Gastrocnemius medialis (tissue), 4 donors: ENCODE measurements at regions not wholly inside any gene's neighbourhood (a gene's known extent, or its start where the extent isn't known, plus 50 kb on each side); places are given as distances from the start of the nearest gene placed in this dataset.

Experiments used
- ATAC-seq, 2 donors: fragments of 150-250 bp; one replicate each; pipeline ENCODE4 v1.9.1; 2016
- DNase-seq, 2 donors: peaks; one replicate each; pipeline ENCODE4 v3.0.0-alpha.2; 2019
- H3K27ac ChIP-seq, 4 donors: fragments of 200-600 bp; sonication (generic); 1 replicate in 1 of 4; 2 replicates in 3 of 4; pipeline ENCODE4 v1.5.1; 2016 to 2018; ENCODE audit warnings: mild to moderate bottlenecking in 2 of 4, moderate library complexity in 1 of 4
- H3K27me3 ChIP-seq, 3 donors: fragments of 200-600 bp; sonication (generic) in 2 of 3; 1 replicate in 1 of 3; 2 replicates in 2 of 3; pipeline versions ENCODE4 v1.5.1 to v1.6.0; 2016 to 2019; ENCODE audit warnings: mild to moderate bottlenecking in 1 of 3, moderate library complexity in 1 of 3
- H3K36me3 ChIP-seq, 2 donors: fragments of 200-600 bp; sonication (generic) in 1 of 2; one replicate each; pipeline ENCODE4 v1.5.1; 2017 to 2018
- H3K4me1 ChIP-seq, 2 donors: fragments of 200-600 bp; sonication (generic) in 1 of 2; one replicate each; pipeline ENCODE4 v1.5.1; 2016 to 2017; ENCODE audit warnings: mild to moderate bottlenecking in 2 of 2
- H3K4me3 ChIP-seq, 4 donors: fragments of 200-600 bp; sonication (generic) in 3 of 4; 1 replicate in 1 of 4; 2 replicates in 3 of 4; pipeline ENCODE4 v1.5.1; 2016 to 2019; ENCODE audit warnings: mild to moderate bottlenecking in 2 of 4
- H3K9me3 ChIP-seq, 3 donors: fragments of 200-600 bp; sonication (generic) in 2 of 3; 1 replicate in 1 of 3; 2 replicates in 2 of 3; pipeline ENCODE4 v1.5.1; 2016 to 2019
- CTCF ChIP-seq, 5 experiments: fragments of 450-650 bp in 3 of 5; fragments of 200-600 bp in 2 of 5; sonication (generic) in 2 of 5; IDR thresholded peaks in 4 of 5; conservative IDR thresholded peaks in 1 of 5; 1 replicate in 4 of 5; 2 replicates in 1 of 5; pipeline ENCODE4 v1.5.1; 2016 to 2019; ENCODE audit warnings: antibody characterized with exemption in 5 of 5, mild to moderate bottlenecking in 3 of 5, moderate library complexity in 3 of 5
- POLR2A ChIP-seq, 2 donors: fragments of 450-650 bp; IDR thresholded peaks; one replicate each; pipeline ENCODE4 v1.6.1; 2017; ENCODE audit warnings: antibody characterized with exemption in 2 of 2, mild to moderate bottlenecking in 2 of 2, moderate library complexity in 2 of 2
- in situ Hi-C, 4 donors: fragments of 200-750 bp; cut with MboI; loops; one replicate each; pipeline versions ENCODE4 v1.15.0 to v1.8.0; 2017; ENCODE audit warnings: low sequenced_read_pairs in 4 of 4
- intact Hi-C: fragments of 100-400 bp; cut with DNase I; formaldehyde crosslinking; loops from one replicate; pipeline ENCODE4 v1.15.1; 2023; ENCODE audit warnings: low total_unique reads

- intact Hi-C loops (no loop called here), in situ Hi-C loops (no loop called here)
- Histone ChIP-seq H3K4me1 (no peaks in the 10 kb centered on the region), H3K36me3 (no peaks in the 10 kb centered on the region), H3K27me3 (no peaks in the 10 kb centered on the region), H3K27ac (no peak overlapping the region), H3K4me3 (no peak overlapping the region), H3K9me3 (no peaks in the 10 kb centered on the region)
- DNase-seq: no peak
- TF ChIP-seq POLR2A (IDR thresholded peaks at IDR 0.05) (no peak), CTCF (IDR thresholded peaks at IDR 0.05 in 4 of 5, conservative IDR thresholded peaks at IDR 0.05 in 1 of 5) (no peak)
- no peak for ATAC-seq
These were observed 1425.7 kb upstream of the SLC10A2 start for GRCh38 chr13:104491916-104492315.

DNA sequence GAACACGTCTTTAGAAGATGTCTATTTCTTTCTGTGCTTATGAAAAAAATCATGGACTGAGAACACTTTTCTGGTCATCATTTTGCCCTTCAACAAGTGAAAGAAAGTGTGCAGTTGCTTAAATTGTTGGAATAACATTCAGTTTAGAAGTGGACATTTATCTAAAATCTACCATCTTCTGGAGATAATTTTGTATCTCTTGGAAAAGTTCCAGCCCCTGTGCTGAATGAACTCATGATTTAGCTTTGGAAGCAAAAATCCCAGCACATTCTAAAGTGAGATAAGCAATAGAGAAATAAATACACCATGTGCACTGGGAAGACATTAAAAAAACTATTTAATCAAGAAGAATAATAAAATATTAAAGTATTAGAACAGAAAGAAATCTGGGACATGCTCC, 1420.8 kb upstream of the SLC10A2 start:
- Histone ChIP-seq H3K9me3 (no peaks in the 10 kb centered on the region), H3K27me3 (no peaks in the 10 kb centered on the region), H3K4me3 (no peak overlapping the region), H3K4me1 (no peaks in the 10 kb centered on the region), H3K36me3 (no peaks in the 10 kb centered on the region), H3K27ac (no peak overlapping the region)
- in situ Hi-C loops: no loop called here
- no peak for ATAC-seq
- intact Hi-C loops: no loop called here
- no peak for DNase-seq
- TF ChIP-seq CTCF (IDR thresholded peaks at IDR 0.05 in 4 of 5, conservative IDR thresholded peaks at IDR 0.05 in 1 of 5): no peak
- TF ChIP-seq POLR2A (IDR thresholded peaks at IDR 0.05): no peak

DNA sequence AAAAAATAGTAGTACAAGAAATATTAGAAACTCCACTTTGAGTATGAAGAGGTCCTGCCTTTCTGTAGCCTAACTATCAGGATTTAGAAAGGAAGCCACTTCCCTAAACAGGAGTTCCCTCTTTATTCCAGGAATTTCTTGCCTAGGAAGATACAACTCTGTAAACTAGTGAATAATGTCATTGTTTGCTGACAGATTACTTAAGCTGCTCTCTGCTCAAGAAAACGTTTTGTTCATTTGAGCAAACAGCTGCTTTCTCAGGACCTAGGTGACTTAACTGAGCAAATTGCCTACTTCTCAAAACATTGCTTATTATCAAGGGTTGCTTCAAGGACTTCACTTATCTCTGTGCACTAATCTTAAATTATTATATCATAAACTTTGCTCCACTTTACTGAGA, 1419.4 kb upstream of the SLC10A2 start:
- DNase-seq (no peak), ATAC-seq (no peak)
- Histone ChIP-seq H3K9me3 (no peaks in the 10 kb centered on the region), H3K4me1 (no peaks in the 10 kb centered on the region), H3K27ac (no peak overlapping the region), H3K27me3 (no peaks in the 10 kb centered on the region), H3K4me3 (no peak overlapping the region), H3K36me3 (no peaks in the 10 kb centered on the region)
- intact Hi-C loops: no loop called here
- TF ChIP-seq CTCF (IDR thresholded peaks at IDR 0.05 in 4 of 5, conservative IDR thresholded peaks at IDR 0.05 in 1 of 5) (no peak), POLR2A (IDR thresholded peaks at IDR 0.05) (no peak)
- in situ Hi-C loops: no loop called here

- no peak for TF ChIP-seq POLR2A (IDR thresholded peaks at IDR 0.05)
- no peak for TF ChIP-seq CTCF (IDR thresholded peaks at IDR 0.05 in 4 of 5, conservative IDR thresholded peaks at IDR 0.05 in 1 of 5)
- Histone ChIP-seq H3K27me3 (no peaks in the 10 kb centered on the region), H3K4me1 (no peaks in the 10 kb centered on the region), H3K9me3 (no peaks in the 10 kb centered on the region), H3K4me3 (no peak overlapping the region), H3K36me3 (no peaks in the 10 kb centered on the region), H3K27ac (no peak overlapping the region)
- ATAC-seq (no peak), DNase-seq (no peak)
- intact Hi-C loops (no loop called here), in situ Hi-C loops (no loop called here)
These were observed 1417.4 kb upstream of the SLC10A2 start for GRCh38 chr13:104483631-104484030.

GRCh38 chr13:104477261-104477660, 1411.0 kb upstream of the SLC10A2 start:
- no peaks in the 10 kb centered on the region for H3K4me1 ChIP-seq
- DNase-seq (no peak), ATAC-seq (no peak)
- no peaks in the 10 kb centered on the region for H3K27me3 ChIP-seq
- in situ Hi-C loops: no loop called here
- no peak for TF ChIP-seq POLR2A (IDR thresholded peaks at IDR 0.05)
- TF ChIP-seq CTCF (IDR thresholded peaks at IDR 0.05 in 4 of 5, conservative IDR thresholded peaks at IDR 0.05 in 1 of 5): no peak
- intact Hi-C loops: no loop called here
- H3K9me3 ChIP-seq: no peaks in the 10 kb centered on the region
- H3K36me3 ChIP-seq: no peaks in the 10 kb centered on the region
- H3K27ac ChIP-seq: no peak overlapping the region
- no peak overlapping the region for H3K4me3 ChIP-seq
